ENCODE measurements at regions not wholly inside any gene's neighbourhood (a gene's known extent, or its start where the extent isn't known, plus 50 kb on each side); places are given as distances from the start of the nearest gene placed in this dataset.

DNA sequence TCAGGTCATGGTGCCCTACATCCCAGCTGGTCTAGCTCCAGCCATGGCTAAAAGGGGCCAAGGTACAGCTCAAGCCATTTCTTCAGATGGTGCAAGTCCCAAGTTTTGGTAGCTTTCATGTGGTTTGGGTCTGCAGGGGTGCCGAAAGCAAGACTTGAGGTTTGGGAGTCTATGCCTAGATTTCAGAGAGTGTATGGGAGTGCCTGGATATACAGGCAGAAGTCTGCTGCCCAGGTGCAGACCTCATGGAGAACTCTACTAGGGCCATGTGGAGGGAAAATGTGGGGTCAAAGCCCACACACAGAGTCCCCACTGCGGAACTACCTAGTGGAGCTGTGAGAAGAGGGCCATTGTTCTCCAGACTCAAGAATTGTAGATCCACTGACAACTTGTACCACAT is 1000.9 kb upstream of the ADGRB3 start:
- DNase-seq = no peak

DNA sequence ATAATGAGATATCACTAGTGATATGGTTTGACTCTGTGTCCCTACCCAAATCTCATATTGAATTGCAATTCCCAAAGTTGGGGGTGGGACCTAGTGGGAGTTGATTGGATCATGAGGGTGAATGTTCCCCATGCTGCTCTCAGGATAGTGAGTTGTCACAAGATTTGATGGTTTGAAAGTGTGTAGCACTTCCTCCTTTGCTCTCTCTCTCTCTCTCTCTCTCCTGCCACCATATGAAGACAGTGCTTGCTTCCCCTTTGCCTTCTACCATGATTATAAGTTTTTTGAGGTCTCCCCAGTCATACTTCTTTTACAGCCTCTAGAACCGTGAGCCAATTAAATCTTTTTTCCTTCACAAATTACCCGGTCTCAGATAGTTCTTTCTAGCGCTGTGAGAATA is 1002.0 kb upstream of the ADGRB3 start:
- no peak for DNase-seq

DNA sequence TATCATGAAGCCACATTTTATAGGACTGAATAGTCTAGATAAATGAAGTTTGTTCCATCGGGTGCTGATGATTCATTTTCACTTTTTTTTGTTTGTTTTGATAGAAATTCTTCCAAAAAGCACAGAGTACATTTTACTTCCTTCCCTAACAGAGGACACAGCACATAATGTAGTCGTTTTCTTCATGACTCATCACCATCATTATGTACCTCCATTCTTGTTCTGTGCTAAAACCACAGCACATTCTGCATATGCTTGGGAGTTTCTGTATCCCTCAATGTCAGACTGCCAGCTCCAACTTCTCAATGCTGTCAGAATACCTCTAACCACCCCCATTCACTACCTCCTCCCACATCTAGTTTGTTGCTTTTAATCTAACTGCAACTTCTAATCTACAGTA is 1004.9 kb upstream of the ADGRB3 start:
- no peak for DNase-seq

DNA sequence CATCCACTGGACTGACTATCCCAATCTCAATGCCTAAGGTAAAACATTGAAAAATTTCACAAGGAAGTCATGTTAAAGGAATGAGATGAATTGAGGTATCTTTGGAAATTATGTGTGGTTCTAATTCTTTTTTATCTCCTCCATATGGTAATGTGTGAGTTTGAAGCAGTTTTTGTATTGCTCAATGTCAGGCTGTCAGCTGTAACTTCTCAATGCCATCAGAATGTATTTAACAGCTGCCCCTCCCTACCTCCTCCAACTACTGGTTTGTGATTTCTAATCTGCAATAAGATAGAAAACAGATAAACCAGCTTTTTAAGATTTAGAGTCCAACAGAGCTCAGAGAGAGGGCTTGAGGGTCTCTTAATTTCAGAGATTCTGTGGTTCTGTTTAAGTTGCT is 1005.8 kb upstream of the ADGRB3 start:
- DNase-seq = no peak

DNA sequence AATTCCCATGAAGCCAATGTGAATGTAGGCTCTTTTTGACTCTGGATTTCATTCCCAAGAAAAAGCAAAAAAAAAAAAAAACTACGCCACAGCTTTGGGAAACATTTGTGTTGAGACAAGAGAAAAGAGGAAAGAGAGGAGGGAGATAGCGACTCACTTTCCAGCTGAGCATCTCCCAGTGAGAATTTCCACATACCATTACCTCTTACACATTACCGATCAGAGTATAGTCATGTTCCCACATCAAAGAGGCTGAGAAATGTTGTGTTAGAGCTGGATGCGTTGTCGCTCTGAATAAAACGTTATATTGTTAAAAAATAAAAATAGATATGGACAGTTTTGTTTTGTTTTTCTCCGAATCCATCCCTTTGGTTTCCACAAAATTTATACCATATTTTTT is 1019.3 kb upstream of the ADGRB3 start:
- DNase-seq = no peak

DNA sequence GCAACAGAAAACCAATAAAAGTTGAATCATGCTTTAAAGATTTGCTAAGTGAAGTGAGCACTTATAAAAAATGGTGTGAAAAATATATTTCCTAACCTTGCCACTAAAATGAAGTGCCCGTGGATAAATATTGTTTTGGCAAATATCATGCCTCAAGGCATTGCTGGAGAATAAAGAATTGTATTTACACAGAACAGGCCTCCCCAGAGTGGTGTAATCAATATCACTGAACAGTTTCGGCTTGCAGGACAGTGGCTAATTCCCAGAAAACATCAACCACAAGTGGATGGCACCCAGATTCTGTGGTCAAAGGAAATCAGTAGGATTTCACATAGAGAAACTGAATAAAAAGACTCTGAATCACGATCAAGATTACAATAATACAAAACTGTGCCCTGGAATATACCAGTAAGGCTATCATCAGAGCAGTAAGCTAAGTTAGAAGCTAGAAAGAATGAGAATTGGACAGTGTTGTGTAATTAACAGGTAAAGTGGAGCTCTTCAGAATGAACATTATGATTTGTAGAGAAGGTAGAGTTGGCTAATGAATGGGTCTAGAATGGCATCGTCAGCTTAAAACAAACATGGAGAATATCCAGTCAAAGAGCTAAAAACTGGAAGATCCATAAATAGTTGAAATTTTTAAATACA is 1026.9 kb upstream of the ADGRB3 start:
- no peak for DNase-seq

DNA sequence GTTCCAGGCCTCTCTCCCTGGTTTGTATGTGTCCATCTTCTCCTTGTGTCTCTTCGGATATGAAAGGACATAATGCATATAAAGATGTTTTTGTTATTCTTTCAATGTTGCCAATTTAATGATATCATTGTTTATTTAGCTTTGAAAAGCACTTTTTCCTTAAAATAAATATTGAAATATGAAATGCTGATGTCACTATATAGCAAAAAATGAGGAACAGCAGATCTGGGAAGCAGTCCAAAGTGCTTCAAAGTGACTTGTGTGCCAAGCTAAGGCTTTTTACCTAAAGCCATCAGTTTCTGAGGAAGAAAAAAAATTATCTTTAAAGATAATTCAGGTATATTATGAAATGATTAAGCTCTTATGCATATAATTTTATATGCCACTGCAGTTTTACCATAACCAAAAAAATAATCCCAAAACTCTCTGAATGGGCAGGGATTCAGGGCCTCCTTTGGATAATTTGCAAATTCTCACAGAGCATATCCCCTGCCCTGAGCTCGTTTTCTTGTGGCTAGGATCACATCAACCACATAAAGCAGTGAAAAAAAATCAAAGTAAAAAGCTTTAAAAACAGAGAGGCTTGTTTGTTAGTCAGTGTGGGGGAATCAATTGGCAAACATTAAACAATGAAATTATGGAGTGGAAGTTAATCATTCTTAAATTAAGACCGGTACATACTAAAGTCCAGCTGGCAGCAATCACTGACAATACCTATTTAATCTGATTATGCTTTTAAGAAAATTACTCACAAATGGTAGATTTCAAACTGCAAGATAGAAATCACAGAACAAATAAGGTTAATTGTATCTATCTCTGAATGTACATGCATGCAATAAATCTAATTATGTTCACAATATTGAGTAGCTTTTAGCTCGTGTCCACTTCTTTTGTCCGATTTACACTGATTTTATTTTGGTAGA is 1027.9 kb upstream of the ADGRB3 start:
- no peak for DNase-seq

DNA sequence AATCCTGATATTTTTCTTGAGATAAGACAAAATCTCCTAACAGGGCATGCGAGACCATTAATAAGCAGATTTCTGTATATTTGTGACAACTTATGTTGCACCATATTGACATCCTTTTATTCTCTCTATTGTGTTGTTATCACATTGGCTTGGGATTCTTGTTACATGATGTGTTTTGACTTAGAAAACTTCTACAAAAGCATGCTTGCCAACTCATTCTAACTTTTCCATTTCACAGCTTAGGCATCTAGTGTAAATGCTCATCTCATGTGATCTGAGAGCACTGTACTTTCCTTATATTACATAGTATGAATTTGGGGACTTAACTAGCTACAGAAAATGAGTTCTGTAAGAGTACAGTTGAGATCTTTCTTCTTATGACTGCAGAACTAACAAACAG is 1040.7 kb upstream of the ADGRB3 start:
- no peak for DNase-seq

DNA sequence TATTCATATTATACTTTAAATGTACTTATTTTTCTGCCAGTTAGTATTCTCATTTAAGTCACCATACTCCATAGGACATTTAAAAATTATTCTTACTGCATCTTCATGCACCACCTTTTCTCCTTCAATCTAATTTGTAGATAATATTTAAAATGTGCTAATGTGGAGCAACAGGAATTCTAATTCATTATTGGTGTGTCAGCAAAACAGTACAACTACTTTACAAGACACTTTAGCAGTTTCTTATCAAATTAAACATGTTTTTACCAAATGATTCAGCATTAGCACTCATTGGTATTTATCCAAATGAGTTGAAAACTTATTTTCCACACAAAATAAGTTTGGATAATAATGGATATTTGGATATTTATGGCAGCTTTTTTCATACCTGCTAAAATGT is 1041.8 kb upstream of the ADGRB3 start:
- DNase-seq = no peak

DNA sequence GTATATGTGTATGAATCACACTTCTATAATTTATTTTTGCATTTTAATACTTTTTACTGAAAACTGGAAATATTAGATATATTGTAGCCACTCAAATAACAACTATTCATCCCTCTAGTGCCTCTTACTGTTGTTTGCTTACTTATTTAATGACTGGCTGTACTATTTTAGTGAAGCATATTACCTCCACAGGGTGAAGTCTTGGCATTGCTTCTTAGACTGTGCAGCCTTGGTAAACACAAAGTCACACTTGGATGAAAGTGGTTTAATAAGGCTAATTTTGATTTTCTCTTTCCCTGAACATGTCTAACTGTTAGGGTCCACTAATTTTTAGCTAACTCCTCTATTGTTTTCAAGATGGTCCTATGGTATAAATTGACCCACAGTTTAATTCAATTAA is 1043.2 kb upstream of the ADGRB3 start:
- no peak for DNase-seq

DNA sequence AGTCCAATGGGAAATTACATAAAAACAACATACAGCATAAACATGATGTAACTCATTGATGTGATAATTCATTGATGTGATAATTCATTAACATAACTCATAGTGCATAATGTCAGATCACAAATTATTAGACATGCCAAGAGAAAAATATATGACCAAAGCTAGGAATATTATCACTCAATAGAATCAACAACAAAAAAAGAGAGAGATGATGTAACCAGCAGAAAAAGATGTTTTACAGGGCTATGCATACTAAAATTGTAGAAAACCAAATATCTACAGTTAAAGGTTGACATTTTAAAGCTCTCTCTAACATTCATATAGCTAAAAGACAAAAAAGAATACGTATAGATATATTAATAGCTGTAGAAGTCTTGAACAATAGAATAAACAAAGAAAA is 1067.2 kb upstream of the ADGRB3 start:
- DNase-seq = no peak

DNA sequence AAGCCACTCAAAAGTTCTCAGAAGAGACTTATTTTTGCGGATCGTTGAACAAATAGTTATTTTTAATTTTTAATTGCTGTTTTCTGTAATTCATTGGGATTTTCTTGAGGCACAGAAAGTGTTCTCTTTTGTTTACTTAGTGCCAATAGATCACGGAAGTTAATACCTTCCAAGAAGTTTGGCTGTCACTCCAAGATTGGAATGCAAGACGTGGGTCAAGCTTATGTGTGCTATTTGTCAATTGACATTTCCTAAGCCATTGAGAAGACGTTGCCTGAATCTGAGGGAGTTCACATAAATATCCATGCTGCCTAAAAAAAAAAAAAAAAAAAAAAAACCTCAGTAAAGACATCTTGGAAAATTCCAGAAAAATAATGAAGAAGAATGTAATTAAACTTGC is 1071.4 kb upstream of the ADGRB3 start:
- no peak for DNase-seq

DNA sequence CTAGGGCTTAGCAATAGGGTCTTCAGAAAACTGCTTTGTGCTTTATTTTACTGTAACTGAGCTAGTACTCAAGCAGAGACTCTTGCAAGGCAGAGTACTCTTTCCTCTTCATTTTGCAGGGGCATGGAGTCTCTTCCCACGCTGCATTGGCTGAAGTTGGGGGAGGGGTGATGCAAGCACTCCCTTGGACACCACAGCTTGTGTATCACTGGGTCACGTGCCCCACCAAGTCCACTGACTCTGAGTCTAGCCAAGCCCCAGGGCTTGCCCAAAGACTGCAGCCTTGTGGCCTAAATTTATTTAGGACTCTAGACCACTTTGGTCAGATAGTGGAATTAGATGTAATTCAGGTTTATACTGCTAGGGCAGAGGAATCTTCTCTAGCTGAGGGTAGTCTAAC is 1075.0 kb upstream of the ADGRB3 start:
- DNase-seq = no peak

DNA sequence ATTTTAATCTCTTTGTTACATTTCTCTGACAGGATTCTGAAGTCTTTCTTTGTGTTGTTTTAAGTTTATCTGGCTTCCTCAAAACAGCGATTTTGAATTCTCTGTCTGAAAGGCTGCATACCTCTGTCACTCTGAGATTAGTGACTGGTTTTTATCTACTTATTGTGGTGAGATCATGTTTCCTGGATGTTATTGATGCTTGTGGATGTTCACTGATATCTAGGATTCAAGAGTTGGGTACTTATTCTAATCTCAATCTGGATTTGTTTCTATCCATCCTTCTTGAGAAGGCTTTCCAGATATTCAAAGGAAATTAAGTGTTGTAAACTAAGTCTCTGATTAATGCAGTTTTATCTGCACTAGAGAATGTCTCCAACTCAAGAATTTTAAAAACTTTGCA is 1076.1 kb upstream of the ADGRB3 start:
- DNase-seq = no peak

DNA sequence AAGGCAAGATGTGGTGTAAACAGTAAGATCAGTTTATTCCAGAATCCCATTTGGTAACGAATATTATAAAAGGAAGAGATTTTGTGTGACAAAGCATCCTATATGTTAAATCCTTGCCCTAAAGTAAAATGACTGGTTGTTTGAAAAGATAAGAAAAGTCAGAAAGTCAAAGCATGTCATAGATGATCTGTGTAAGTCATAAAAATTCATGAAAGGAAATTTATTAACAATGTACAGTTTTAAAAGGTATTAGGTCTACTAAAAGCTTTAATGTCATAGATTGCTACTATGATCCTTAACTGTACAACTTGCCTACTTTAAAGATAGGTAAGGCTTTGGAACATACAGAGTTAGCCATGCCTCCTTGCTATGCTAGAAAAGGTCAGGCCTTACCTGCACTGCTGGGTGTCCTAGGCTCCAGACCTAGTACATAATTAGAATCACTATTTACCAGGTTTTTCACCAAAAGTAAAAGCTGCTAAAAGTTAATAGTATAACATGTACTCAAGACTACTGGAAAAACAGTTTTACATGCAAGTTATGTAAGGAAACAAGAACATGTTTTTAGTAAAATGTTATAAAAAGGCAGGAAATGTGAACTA is 1090.1 kb upstream of the ADGRB3 start:
- no peak for DNase-seq

DNA sequence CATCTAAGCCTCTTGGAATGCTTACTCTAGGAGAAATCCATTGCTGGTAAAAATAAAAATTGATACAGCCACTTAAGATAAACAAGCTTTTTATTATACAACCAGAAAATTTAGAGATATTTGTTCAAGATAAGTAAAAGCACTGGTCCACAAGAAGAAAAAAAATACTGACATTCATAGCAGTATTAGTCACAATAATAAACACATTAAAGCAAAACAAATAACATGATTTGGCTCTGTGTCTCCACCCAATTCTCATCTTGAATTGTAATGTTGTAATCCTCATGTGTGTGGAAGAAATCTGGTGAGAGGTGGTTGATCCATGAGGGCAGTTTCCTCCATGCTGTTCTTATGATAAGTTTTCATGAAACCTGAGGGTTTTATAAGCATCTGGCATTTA is 1093.5 kb upstream of the ADGRB3 start:
- DNase-seq = no peak

DNA sequence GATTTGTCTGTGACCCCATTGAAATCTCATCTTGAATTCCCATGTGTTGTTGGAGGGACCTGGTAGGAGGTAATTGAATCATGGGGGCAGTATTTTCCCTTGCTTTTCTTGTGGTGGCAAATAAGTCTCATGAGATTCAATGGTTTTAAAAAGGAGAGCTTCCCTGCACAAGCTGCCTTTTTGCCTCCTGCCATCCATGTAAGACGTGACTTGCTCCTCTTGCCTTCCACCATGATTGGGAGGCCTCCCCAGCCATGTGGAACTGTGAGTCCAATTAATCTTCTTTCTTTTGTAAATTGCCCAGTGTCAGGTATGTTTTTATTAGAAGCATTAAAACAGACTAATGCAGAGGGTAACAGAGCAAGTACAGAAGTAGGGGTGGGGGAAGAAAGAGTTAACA is 1097.0 kb upstream of the ADGRB3 start:
- DNase-seq = no peak

DNA sequence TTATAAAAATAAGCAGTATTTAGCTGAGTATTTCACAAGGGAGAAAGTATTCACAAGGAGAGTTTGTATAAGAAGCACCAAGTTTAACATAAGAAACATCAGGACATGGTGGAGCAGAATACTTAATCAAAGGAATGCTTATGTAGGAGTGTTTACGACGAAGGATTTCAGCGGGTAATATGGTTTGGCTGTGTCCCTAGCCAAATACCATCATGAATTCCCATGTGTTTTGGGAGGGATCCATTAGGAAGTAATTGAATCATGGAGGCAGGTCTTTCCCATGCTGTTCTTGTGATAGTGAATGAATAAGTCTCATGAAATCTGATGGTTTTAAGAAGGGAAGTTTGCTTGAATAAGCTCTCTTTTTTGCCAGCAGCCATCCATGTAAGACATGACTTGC is 1099.1 kb upstream of the ADGRB3 start:
- no peak for DNase-seq

DNA sequence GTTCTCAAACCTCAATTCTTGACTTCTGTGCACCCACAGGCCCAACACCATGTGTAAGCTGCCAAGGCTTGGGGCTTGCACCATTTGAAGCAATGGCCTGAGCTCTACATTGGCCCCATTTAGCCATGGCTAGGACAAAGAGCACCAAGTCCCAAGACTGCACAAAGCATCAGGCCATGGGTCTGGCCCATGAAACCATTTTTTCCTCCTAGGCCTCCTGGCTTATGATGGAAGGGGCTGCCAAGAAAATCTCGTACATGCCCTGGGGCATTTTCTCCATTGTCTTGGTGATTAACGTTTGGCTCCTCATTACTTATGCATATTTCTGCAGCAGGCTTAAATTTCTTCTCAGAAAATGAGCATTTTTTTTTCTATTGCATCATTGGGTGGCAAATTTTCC is 1128.7 kb upstream of the ADGRB3 start:
- DNase-seq = no peak

DNA sequence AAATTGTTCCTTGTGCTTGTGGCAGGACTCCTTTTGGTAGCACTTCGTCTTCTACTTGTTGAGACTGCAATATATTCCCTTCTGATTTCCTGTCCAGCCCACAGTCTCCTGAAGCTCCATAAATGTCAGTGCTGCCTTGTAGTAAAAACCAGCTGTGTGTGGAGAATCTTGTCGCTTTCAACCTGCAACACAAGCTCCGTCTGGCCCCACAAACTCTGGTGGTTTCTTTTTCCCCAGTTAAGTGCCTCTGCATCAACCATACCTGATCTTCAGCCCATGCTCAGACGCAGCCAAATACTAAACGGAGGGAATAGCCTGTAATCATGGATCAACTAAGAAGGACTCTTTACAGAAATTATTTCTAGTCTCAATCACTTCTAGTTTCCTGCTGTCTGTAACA is 1133.3 kb upstream of the ADGRB3 start:
- DNase-seq = no peak

DNA sequence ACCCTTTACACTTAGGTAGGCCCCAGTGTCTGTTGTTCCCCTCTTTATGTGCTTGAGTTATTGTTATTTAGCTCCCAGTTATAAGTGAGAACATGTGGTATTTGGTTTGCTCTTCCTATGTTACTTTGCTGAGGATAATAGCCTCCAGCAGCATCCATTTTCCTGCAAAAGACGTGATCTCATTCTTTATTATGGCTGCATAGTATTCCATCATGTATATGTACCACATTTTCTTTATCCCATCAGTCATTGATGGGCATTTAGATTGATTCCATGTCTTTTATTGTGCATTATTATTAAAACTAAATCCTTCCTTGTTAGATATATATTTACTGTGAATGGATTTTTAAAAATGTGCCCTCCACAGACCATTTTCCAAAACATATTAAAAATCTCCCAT is 1137.3 kb upstream of the ADGRB3 start:
- no peak for DNase-seq

DNA sequence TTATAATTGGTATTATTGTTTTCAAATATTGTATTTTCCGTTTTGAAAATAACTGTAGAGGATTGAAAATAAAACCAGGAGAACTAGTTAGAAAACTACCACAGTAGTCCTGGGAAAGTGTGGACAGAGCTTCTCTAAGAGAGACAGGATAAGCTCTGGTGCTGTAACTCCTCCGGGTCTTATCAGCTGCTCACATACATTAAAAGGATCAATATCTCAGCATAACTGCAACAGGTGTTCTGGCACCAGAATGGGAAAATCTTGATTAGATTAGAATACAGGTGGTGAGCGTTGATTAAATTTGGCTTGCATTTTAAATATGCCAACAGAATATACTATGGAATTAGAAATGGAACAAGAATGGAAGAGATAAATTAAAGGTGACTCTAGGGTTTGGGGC is 1138.9 kb upstream of the ADGRB3 start:
- no peak for DNase-seq

DNA sequence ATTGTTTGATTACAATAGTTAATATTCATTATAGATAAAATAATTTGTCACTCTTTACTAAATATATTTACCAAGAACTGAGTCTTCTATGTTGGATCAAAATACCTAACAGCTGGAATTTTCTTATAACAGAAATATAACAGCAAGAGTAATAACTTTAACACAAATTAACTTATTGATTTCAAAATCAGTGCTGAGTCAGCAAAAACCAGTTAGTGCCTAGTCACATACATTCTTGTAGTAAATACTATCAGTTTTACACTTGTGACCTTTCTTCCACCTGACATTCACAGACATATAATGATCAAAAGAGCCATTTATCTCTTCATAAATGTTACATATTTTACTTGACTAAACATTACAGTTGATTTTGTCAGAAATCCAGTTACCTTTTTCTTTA is 1141.4 kb upstream of the ADGRB3 start:
- no peak for DNase-seq

DNA sequence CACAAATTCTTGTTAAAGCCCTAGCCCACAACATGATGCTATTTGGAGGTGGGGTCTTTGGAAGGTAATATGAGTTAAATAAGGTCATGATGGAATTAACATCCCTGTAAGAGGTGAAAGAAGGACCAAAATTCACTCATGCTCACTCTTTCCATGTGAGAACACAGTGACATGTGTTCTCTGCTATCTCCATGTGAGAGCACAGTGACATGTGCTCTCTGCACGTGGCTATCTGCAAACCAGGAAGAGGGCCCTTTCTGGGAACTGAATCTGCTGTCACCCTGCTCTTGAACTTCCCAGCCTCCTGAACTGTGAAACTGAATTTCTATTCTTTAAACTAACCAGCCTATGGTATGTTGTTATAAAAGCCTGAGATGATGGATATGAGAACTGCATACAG is 1159.4 kb upstream of the ADGRB3 start:
- DNase-seq = no peak
